ENCODE measurements at regions not wholly inside any gene's neighbourhood (a gene's known extent, or its start where the extent isn't known, plus 50 kb on each side); places are given as distances from the start of the nearest gene placed in this dataset.

DNA sequence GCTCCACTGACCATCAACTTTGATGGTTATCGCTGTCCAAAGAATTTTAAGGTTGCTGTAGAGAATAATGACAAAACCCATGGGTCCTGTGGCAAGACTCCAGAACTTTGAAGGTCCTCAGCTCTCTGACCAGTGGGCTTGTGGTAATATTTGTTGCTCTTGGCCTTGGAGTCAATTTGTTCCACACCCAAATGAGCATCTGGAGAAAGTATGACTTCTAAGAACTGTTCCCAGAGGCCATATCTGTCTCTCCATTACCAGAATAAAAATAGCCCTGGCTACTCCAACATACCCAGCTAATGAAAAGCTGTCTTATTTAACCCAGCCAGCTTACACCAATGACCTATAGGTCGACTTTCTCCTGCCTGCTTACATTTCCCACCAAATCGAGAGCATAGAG, 466.4 kb downstream of the MEIS1 start:
- ATAC-seq (ENCODE audit: poor library complexity) (peak; percentile 58), DNase-seq (no peak)
- intact Hi-C loops (cut with DNase I) = no loop called here

DNA sequence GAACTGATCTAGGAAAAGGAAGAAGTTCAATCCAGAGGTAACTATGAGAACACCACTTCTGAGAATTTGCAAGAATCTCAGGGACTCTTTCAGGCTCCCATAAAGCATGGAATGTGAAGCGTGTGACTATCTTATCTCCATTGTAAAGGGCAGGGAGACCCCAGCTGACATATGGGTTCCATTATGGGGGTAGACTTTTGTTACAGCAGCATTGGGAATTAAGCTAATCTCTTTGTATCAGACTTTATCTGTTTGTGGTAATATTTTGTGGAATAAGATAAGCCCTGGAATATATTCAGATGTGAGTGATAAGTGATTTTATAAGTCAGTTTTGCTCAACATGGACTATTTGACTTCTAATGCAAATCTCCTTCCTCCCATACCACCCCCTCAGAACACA, 468.3 kb downstream of the MEIS1 start:
- intact Hi-C loops (cut with DNase I) = no loop called here
- DNase-seq = no peak

DNA sequence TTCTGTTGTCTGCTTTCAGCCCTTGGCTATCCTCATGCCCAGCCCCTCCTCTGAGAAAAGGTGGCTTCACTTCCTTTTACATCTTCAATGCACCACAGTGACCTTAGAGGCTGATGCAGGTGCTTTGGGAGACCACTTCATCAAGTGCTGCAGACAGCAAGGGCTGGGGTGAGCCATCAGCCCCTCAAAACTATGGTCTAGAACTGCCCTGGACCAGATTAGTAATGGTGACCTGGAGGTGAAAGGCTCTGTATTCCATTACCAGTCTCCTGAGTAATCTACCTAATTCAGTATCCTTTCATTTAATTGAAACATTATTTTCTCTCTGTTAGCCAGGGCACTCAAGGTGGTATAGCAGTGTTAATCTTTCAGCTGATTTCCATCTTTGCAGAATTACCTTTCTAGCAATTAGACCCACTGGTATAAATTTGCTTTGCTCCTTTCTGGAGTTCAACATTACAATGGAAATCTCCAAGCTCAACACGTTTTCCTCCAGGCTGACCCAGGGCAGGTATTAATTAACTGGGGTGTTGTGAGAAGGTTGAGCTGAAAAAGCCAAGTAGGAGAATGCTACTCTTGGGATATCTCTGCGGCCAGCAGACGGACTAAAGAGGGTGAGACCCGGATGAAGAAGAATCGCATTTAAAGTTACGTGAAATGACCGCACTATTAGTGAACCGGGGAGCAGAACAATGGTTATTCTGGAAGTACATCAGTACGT, 469.0 kb downstream of the MEIS1 start:
- intact Hi-C loops (cut with DNase I) = no loop called here
- ATAC-seq (ENCODE audit: poor library complexity) = no peak

More for the DNA sequence above, 468.3 kb downstream of the MEIS1 start:
- ATAC-seq (ENCODE audit: poor library complexity) = no peak

DNA sequence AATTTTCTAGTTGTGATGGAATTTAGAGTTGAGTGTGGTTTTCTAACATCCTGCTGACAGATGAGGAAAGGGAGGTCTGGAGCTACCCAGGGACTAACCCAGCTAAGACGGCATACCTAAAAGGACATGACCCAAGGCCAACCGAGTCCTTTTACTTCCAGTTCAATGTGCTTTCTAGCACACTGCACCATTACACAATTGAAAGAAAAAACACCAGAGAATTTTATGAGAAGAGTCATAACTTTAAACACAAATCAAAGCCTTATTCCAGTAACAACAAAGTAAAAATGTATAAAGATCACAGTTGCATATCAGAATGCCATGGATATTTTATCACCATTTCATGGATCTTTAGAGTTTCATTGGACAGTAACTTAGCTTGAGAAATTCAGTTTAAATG, 480.3 kb downstream of the MEIS1 start:
- ATAC-seq (ENCODE audit: poor library complexity) = no peak
- DNase-seq = no peak
- intact Hi-C loops (cut with DNase I) = no loop called here

More for the DNA sequence above, 469.0 kb downstream of the MEIS1 start:
- DNase-seq = no peak

DNA sequence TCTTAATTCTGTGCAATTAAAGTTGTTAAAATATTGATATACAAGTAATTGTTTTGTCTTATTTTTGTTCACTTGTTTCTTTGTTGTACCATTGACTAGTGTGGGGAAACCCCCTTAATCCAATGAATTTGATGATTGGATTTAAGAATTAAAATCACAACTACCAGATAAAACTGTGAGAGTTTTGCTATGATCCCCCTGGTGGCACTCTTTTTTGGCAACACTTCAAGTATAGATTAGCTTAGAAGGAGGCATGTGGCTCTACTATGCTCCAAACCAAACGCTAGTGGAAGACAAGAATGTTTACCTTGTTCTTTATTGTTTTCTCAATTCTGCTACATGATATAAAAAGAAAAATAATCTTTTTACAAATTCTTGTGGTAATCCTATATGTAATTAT, 477.8 kb upstream of the ETAA1 start:
- intact Hi-C loops (cut with DNase I) = no loop called here
- DNase-seq = no peak
- ATAC-seq (ENCODE audit: poor library complexity) = no peak

DNA sequence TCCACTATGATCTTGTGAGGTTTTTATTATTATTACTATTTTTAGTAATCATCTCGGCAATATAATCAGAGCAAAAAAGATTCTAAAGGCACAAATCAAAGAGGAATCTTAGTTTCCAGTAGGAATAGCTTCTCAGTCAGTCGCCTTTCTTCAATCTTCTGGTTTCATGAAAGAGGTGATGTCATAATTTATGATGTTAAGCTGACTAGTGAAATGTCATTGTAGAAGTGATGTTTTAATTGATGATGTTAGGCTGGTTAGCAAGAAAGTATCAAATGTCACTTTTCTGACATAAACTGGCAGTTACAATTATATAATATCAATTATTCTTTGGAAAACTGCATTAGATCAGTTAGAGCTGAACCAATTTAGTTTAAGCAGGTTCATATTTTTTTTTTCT, 476.7 kb upstream of the ETAA1 start:
- ATAC-seq (ENCODE audit: poor library complexity) (no peak), DNase-seq (no peak)

DNA sequence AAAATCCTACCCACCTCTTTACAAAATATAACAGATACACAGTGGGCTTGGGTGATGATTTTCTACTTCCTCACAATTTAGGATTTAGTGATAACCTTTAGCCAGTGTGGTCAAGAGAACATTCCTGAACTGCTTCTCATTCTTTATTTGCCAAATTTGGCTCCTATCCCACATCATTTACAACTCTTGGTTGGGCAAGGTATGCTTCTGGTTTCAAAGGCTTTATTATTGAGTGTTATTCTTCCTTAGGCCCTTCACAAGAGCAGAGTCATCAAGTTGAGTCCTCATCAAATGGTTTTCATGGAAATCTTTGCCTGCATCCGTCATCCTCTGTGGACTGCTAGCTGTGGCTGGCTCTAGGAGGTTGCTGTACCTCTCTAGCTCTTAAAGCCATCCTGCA, 472.0 kb upstream of the ETAA1 start:
- DNase-seq = no peak
- no peak for ATAC-seq (ENCODE audit: poor library complexity)
- intact Hi-C loops (cut with DNase I) = no loop called here

More for the DNA sequence above, 476.7 kb upstream of the ETAA1 start:
- intact Hi-C loops (cut with DNase I) = no loop called here

DNA sequence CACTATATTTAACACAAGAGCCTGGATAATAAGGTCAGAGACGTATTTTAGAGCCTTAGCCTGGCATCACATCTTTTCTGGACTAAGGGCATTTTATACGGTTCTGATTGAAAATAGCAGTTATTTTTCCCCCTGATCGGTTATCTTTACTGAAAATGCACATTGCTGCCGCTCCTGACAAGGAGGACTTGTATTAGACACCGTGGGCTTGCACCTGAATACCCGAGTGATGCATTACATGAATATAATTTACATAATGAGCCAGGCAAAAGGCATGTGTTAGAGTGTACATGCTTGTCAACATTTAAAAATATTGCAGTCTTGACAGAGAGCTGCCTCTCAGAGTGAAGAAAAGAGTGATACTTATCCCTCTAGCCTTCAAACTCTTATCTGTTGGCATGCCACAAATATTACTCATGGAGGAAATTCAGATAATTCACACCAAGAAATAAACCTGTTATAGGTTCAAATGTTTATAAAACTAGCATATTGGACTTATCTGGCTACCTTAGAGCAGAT, 470.5 kb upstream of the ETAA1 start:
- intact Hi-C loops (cut with DNase I) = no loop called here
- DNase-seq = no peak
- no peak for ATAC-seq (ENCODE audit: poor library complexity)

DNA sequence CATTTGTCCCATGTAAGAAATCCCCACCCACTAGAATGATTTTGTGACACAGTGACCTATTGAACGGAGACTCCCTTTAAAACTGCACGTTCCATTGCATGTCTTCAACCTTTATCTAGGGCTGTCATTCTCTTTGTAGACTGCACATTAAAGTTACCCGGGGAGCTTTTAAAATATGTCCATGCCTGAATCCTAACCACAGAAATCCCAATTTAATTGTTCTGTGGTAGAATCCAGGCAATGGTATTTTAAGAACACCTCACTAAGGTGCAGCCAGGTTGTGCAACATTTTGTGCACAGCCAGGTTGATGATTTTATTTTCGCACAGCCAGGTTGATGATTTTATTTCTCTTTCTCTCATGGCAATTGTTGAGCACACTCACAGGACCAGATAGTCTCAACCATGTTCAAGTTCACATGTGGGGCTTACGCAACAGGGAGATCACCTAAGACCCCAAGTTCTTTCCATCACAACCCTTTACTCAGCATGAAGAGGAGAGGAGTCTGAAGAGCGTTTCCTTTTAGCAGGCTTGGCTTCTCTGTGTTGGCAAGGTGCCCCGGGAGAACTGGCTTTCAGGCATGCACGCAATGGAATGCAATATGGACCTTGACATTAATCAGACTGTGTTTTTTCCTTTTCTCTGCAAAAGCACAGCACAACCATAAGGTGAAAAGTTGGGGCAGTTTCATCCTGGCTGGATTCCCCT, 467.3 kb upstream of the ETAA1 start:
- DNase-seq = peak; percentile 59
- intact Hi-C loops (cut with DNase I) = no loop called here
- peak; percentile 51 for ATAC-seq (ENCODE audit: poor library complexity)

DNA sequence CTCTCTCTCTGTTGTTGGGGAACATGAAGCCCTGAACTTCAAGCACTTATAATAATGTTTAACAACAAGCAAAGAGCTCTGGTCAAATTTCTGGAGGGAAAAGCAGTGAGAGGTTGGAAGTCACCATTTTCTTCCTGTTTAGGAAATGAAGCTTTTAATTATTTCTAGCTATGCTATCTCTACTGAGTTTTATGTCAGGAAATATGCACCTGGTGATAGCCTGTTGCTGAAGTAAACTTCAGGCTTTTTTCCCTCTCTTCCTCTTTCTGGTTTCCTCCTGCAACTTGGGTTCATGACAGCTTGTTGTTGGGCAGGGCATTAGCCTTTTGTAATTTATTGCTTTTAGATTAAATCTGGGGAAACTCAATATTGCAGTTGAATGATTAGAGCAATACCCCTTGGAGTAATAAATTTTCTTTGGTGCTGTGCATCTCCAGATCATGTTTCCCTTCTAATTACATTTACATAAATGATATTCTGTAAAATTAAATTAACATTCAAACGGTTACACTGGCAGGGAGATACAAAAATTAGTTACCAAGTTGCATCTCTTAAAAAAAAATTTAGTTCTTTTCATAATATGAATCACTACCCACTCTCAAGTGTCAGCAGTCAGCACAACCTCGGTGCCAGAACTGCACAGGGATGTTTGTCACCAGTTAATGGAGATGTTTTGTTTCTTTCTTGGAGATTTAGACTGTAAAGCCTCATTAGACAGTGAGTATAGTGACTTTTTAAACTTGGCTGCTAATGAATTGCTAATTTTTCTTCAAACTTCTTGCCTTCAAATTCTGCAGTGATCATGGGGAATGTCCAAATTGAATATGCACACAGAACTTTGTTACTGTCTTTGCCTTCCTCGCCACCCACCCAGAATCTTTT, 466.6 kb upstream of the ETAA1 start:
- ATAC-seq (ENCODE audit: poor library complexity) = no peak
- intact Hi-C loops (cut with DNase I) = no loop called here

DNA sequence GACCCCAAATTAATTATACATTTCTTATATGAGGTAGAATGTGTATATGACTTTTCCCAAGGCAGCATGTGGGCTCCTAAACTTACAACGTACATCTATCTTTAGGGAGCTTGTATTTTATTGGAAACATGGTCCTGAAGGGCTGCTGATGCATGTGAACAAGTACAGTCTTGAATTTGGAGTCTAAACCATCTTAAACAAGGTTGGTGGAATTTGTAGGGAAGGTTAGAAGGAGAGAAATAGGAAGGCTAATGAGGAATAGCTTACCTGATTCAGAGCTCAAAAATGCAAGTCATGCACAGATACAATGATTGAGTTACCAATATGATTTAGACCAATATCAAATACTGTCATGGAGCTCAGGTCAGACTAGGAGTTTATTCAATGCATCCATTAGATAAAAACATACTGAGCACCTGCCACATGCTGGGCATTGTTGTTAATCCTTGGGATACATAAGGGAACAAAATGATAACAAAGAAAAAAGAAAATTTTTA, 458.6 kb upstream of the ETAA1 start:
- intact Hi-C loops (cut with DNase I) = no loop called here
- DNase-seq = no peak
- ATAC-seq (ENCODE audit: poor library complexity) = no peak

More for the DNA sequence above, 466.6 kb upstream of the ETAA1 start:
- no peak for DNase-seq

DNA sequence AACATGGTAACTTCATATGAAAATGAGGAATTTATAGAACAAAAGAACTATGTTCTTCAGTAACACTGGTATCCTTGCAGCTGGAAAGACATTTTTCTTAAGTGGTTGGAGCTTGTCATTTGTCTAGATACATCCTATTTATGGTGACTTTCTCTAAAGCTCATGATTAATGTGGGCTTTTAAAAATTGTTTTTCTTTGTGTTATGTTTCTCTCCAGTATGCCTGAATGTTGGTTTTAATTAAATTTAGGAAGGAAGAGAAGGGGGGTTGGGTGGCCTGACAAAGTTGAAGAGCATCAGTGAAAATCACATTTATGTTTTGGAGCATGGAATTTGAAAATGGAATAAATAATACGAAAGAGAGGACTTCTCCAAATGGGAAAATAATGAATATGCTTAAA, 457.1 kb upstream of the ETAA1 start:
- intact Hi-C loops (cut with DNase I) = no loop called here
- DNase-seq (no peak), ATAC-seq (ENCODE audit: poor library complexity) (no peak)

DNA sequence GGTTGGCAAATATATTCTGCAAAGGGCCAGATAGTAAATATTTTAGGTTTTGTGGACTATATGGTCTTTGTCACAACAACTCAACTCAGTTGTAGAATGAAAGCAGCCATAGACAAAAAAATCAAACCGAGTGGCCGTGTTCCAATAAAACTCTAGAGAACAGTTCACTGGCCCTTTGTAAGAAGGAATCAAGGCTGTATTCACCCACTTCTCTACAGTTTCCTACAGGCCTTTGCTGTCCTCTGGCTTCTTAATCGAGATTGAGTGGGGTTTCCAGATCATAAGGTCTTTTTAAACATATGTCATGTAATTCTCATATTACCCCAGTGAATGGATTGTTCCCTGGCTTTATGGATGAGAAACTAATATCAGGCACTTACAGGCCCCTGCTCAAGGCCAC, 448.9 kb upstream of the ETAA1 start:
- intact Hi-C loops (cut with DNase I) = no loop called here
- no peak for ATAC-seq (ENCODE audit: poor library complexity)

DNA sequence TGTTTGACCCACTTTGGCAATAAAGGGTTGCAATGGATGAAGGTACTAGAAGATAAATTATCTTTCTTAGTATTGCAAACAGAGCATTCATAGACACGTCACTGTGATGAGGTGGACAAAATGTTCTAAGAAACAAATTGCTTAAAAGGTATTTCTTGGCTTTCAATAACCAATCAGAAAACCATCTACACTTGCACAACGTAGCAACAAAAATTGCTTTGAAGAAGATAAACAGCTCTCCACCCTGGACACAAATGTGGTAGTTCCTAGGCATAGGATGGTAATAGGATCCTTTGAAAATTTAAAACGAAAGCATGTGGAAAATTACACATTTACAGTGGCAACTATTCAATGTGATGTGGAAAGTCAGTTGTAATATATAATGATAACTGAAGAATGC, 439.9 kb upstream of the ETAA1 start:
- ATAC-seq (ENCODE audit: poor library complexity) = no peak
- no peak for DNase-seq
- intact Hi-C loops (cut with DNase I) = no loop called here

More for the DNA sequence above, 448.9 kb upstream of the ETAA1 start:
- DNase-seq = no peak

DNA sequence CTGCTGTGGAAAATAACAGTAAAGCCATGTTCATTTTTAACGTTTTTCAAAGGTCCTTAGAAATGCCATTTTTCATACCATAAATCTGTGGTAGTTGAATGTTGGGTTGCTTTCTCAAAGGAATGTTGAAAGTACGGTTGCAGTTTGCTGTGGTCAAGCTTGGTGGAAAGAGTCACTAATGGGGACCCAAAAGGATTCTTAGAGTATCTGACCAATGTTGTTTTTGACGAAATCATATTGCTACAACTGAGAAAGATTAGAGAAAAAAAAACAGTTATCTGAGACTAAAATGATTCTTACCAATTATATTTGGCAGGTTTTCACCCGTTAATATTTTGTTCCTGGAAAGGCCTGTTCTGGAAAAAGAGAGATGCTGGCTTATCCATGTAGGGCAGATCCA, 439.5 kb upstream of the ETAA1 start:
- ATAC-seq (ENCODE audit: poor library complexity) (no peak), DNase-seq (no peak)
- intact Hi-C loops (cut with DNase I) = no loop called here

DNA sequence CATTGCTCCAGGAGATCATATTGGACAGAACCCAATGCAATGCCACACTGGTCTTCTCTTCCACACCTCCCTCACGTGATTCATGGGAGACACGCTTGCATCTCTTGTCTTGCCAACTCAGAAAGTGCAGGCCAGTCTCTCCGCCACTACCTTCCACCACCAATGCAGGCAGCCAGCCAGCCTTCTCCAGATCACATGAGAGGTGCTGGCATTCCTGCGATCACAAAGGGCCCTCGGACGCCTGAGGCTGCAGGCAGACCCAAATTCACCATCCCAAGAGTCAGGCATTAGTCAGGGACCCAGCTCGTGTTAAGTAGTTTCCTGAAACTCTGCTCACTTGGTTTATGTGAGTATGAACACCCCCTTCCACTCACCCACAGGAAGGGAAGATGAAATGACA, 437.0 kb upstream of the ETAA1 start:
- ATAC-seq (ENCODE audit: poor library complexity) (peak; percentile 36), DNase-seq (peak; percentile 42)
- intact Hi-C loops (cut with DNase I) = no loop called here

DNA sequence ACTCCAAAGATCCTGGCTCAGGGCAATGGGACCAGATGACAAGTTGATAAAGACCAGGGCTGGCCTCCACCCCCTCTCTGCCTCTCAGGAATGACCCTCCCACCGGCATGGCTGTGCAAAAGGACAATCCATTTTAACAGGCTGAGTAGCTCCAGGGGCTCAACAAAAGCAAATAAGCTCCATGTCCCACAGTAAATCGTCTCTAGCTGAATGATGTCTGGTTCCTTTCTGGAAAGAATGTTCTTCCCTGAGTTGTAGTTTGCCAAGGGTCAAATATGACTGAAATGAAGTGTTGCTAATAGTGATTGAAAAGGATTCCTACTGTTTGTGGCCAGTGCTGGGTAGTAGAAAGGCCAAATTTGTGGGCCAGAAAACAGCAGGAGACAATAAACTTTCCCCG, 434.4 kb upstream of the ETAA1 start:
- intact Hi-C loops (cut with DNase I) = no loop called here
- no peak for ATAC-seq (ENCODE audit: poor library complexity)

DNA sequence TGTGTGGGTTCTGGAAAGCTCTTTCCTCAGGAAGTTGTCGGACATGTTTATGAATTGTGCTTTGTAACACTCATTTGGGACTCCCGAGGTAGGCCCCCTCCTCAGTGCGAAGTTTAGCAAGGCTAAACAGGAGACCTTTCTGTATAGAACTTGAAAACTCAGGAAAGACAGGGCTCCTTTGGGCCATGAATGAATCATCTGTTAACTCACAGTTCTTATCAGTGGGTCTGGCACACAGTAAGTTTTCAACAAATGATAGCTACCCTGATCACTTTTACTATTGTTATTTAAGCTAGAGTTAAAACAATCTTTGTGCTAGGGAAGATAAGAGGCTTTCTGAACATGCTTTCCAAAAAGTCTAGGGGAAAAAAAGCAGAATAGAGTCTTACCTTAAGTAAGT, 430.5 kb upstream of the ETAA1 start:
- DNase-seq (no peak), ATAC-seq (ENCODE audit: poor library complexity) (no peak)
- intact Hi-C loops (cut with DNase I) = no loop called here

More for the DNA sequence above, 434.4 kb upstream of the ETAA1 start:
- no peak for DNase-seq

DNA sequence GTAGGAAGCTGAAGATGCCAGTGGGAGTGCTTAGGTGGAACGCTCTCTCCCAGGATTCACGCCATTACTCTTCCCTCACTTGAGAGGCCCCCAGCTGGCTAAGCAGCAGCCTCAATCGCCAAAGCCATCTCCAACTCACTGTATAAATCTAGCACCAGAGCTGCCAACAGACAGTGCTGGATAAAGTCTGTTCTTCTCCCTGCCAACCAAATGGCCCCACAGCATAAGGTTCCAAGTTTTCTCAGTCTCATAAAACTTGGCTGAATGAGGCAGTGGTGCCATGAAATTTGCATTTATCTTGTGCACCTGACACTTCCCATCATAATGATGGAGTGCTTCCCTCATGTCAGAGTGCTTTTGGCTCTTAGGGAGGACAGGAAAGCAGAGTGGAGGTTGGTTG, 428.2 kb upstream of the ETAA1 start:
- no peak for DNase-seq
- intact Hi-C loops (cut with DNase I) = no loop called here
- no peak for ATAC-seq (ENCODE audit: poor library complexity)
